Transverse colon (tissue), 4 donors: ENCODE measurements at regions not wholly inside any gene's neighbourhood (a gene's known extent, or its start where the extent isn't known, plus 50 kb on each side); places are given as distances from the start of the nearest gene placed in this dataset.

Experiments used
- DNase-seq: peaks from one replicate; pipeline ENCODE4 v3.0.0-alpha.2; 2019
- H3K27ac ChIP-seq, 4 donors: fragments of 200-600 bp; sonication (generic); 2 replicates each; pipeline ENCODE4 v1.5.1; 2016 to 2018; ENCODE audit warnings: inconsistent platforms in 4 of 4
- H3K27me3 ChIP-seq: fragments of 200-600 bp; sonication (generic); 2 replicates; pipeline ENCODE4 v1.5.1; 2017; ENCODE audit warnings: inconsistent platforms
- H3K36me3 ChIP-seq, 4 donors: fragments of 200-600 bp; sonication (generic); 2 replicates each; pipeline ENCODE4 v1.5.1; 2017 to 2019; ENCODE audit warnings: inconsistent platforms in 4 of 4
- H3K4me1 ChIP-seq, 4 donors: fragments of 200-600 bp; sonication (generic); 2 replicates each; pipeline ENCODE4 v1.5.1; 2017 to 2020; ENCODE audit warnings: inconsistent platforms in 4 of 4
- H3K4me3 ChIP-seq, 4 donors: fragments of 200-600 bp; sonication (generic); 1 replicate in 1 of 4; 2 replicates in 3 of 4; pipeline versions ENCODE4 v1.5.1 to v1.6.1; 2017 to 2019; ENCODE audit warnings: inconsistent platforms in 4 of 4
- H3K9me3 ChIP-seq, 2 donors: fragments of 200-600 bp; sonication (generic); 2 replicates each; pipeline ENCODE4 v1.5.1; 2017 to 2019; ENCODE audit warnings: inconsistent platforms in 2 of 2
- CTCF ChIP-seq, 5 experiments: fragments of 200-600 bp in 3 of 5; fragments of 450-650 bp in 2 of 5; sonication (generic) in 3 of 5; IDR thresholded peaks; 1 replicate in 2 of 5; 2 replicates in 3 of 5; pipeline ENCODE4 v1.5.1; 2016 to 2017; ENCODE audit warnings: antibody characterized with exemption in 5 of 5, inconsistent platforms in 3 of 5, mild to moderate bottlenecking in 2 of 5, moderate library complexity in 1 of 5
- EP300 ChIP-seq: sonication (generic); formaldehyde crosslinking; IDR thresholded peaks from one replicate; pipeline ENCODE4 v1.6.1; 2017; ENCODE audit warnings: antibody characterized with exemption, low read depth
- POLR2A ChIP-seq: fragments of 450-650 bp; IDR thresholded peaks from one replicate; pipeline ENCODE4 v1.6.1; 2016; ENCODE audit warnings: antibody characterized with exemption, mild to moderate bottlenecking, moderate library complexity
- POLR2AphosphoS5 ChIP-seq, 3 donors: sonication (generic); formaldehyde crosslinking; IDR thresholded peaks; one replicate each; pipeline ENCODE4 v1.6.1; 2016; ENCODE audit warnings: antibody characterized with exemption in 3 of 3
- WGBS, 2 donors: methylation state at CpG; one replicate each; pipeline ENCODE4 v1.1.5; 2018; ENCODE audit warnings: low coverage in 1 of 2; 5-methylcytosine and 5-hydroxymethylcytosine counted together
- in situ Hi-C, 4 donors: fragments of 200-750 bp; cut with MboI; loops; one replicate each; pipeline versions ENCODE4 v1.15.0 to v1.15.1; 2017; ENCODE audit warnings: low sequenced_read_pairs in 3 of 4, low pct_ligation_motif_present in 1 of 4, low pct_unique_long_range_greater_than_20kb in 1 of 4
- intact Hi-C: fragments of 100-400 bp; cut with DNase I; formaldehyde crosslinking; loops from one replicate; pipeline ENCODE4 v1.15.1; 2023; ENCODE audit warnings: low total_unique reads

- intact Hi-C loops = no loop called here
- in situ Hi-C loops = no loop called here
- H3K27me3 ChIP-seq = no peaks in the 10 kb centered on the region
- no peaks in the 10 kb centered on the region for H3K9me3 ChIP-seq
- H3K4me1 ChIP-seq = no peaks in the 10 kb centered on the region
- TF ChIP-seq CTCF (IDR thresholded peaks at IDR 0.05) (no peak), POLR2A (no peak), EP300 (no peak), POLR2AphosphoS5 (IDR thresholded peaks at IDR 0.05) (no peak)
- WGBS, 2 donors = 79 to 80% methylated on average over 12 to 16 of the region's 16 CpGs
- DNase-seq = no peak
- no peak overlapping the region for H3K27ac ChIP-seq
- H3K36me3 ChIP-seq = no peaks in the 10 kb centered on the region
- H3K4me3 ChIP-seq = no peak overlapping the region
Measured at GRCh38 chr13:111027458-111028439, 87.4 kb upstream of the ARHGEF7 start.

- Histone ChIP-seq H3K9me3 (peaks cover 9 to 15% of the 10 kb centered on the region in 2 donors), H3K27ac (no peak overlapping the region), H3K4me1 (no peaks in the 10 kb centered on the region), H3K4me3 (no peak overlapping the region), H3K27me3 (no peaks in the 10 kb centered on the region), H3K36me3 (no peaks in the 10 kb centered on the region)
- in situ Hi-C loops (no loop called here), intact Hi-C loops (no loop called here)
- no peak for DNase-seq
- 48 to 73% methylated on average over 1 of the region's 1 CpG for WGBS, 2 donors
- no peak for TF ChIP-seq POLR2AphosphoS5 (IDR thresholded peaks at IDR 0.05)
- no peak for TF ChIP-seq POLR2A
- TF ChIP-seq EP300 = no peak
- no peak for TF ChIP-seq CTCF (IDR thresholded peaks at IDR 0.05)
Measured at GRCh38 chr13:111025310-111025709, 89.8 kb upstream of the ARHGEF7 start.

- in situ Hi-C loops (no loop called here), intact Hi-C loops (no loop called here)
- TF ChIP-seq POLR2AphosphoS5 (IDR thresholded peaks at IDR 0.05) = no peak
- no peak for TF ChIP-seq CTCF (IDR thresholded peaks at IDR 0.05)
- TF ChIP-seq POLR2A = no peak
- TF ChIP-seq EP300 = no peak
- H3K27me3 ChIP-seq = no peaks in the 10 kb centered on the region
- no peaks in the 10 kb centered on the region for H3K36me3 ChIP-seq
- H3K27ac ChIP-seq = no peak overlapping the region
- no peak overlapping the region for H3K4me3 ChIP-seq
- no peak for DNase-seq
- no peaks in the 10 kb centered on the region for H3K4me1 ChIP-seq
- 83 to 86% methylated on average over 6 of the region's 6 CpGs for WGBS, 2 donors
- peaks cover 9 to 15% of the 10 kb centered on the region in 2 donors for H3K9me3 ChIP-seq
Measured at GRCh38 chr13:111022886-111023285, 92.2 kb upstream of the ARHGEF7 start.

GRCh38 chr13:111022241-111022640, 92.9 kb upstream of the ARHGEF7 start:
- no peak for TF ChIP-seq POLR2A
- TF ChIP-seq CTCF (IDR thresholded peaks at IDR 0.05) = no peak
- TF ChIP-seq EP300 = no peak
- TF ChIP-seq POLR2AphosphoS5 (IDR thresholded peaks at IDR 0.05) = no peak
- WGBS, 2 donors = 80 to 91% methylated on average over 1 of the region's 1 CpG
- no peak for DNase-seq
- H3K27ac ChIP-seq = no peak overlapping the region
- no peaks in the 10 kb centered on the region for H3K27me3 ChIP-seq
- intact Hi-C loops (no loop called here), in situ Hi-C loops (no loop called here)
- no peaks in the 10 kb centered on the region for H3K36me3 ChIP-seq
- H3K4me3 ChIP-seq = no peak overlapping the region
- H3K9me3 ChIP-seq = peaks cover 9 to 15% of the 10 kb centered on the region in 2 donors
- H3K4me1 ChIP-seq = no peaks in the 10 kb centered on the region
